Astrocyte (in vitro differentiated cells and primary cell): ENCODE measurements at regions not wholly inside any gene's neighbourhood (a gene's known extent, or its start where the extent isn't known, plus 50 kb on each side); places are given as distances from the start of the nearest gene placed in this dataset.

Experiments used
- DNase-seq: peaks from one replicate; pipeline ENCODE4 v3.0.0-alpha.2; 2010; ENCODE audit warnings: low read depth
- FAIRE-seq: peaks from 2 replicates; lab custom pipeline; 2011; peaks lifted over from hg19 to GRCh38; lab: Jason Lieb, UNC
- H2AFZ ChIP-seq: 2 replicates; pipeline ENCODE4 v1.6.0; 2012; ENCODE audit warnings: low read depth, low read length, inconsistent platforms
- H3K27ac ChIP-seq: 2 replicates; pipeline ENCODE4 v1.5.1; 2011; ENCODE audit warnings: low read depth, low read length, inconsistent platforms
- H3K27me3 ChIP-seq: 2 replicates; pipeline ENCODE4 v1.6.0; 2011; ENCODE audit warnings: low read length, inconsistent platforms; ENCODE audit not compliant: insufficient read depth
- H3K36me3 ChIP-seq: 2 replicates; pipeline ENCODE4 v1.5.1; 2011; ENCODE audit warnings: low read length, inconsistent platforms; ENCODE audit not compliant: insufficient read depth
- H3K4me1 ChIP-seq: 2 replicates; pipeline ENCODE4 v1.5.1; 2011; ENCODE audit warnings: low read length, inconsistent platforms; ENCODE audit not compliant: insufficient read depth
- H3K4me2 ChIP-seq: 2 replicates; pipeline ENCODE4 v1.6.0; 2012; ENCODE audit warnings: low read length, inconsistent platforms
- H3K4me3 ChIP-seq: 2 replicates; pipeline ENCODE4 v1.5.1; 2011; ENCODE audit warnings: low read depth, mild to moderate bottlenecking, low read length, inconsistent platforms; ENCODE audit not compliant: insufficient read depth
- H3K79me2 ChIP-seq: 2 replicates; pipeline ENCODE4 v1.6.0; 2012; ENCODE audit warnings: mild to moderate bottlenecking, low read length, inconsistent platforms; ENCODE audit not compliant: insufficient read depth
- H3K9ac ChIP-seq: 2 replicates; pipeline ENCODE4 v1.6.0; 2012; ENCODE audit warnings: mild to moderate bottlenecking, low read length, inconsistent platforms
- H3K9me3 ChIP-seq: 2 replicates; pipeline ENCODE4 v1.5.1; 2012; ENCODE audit warnings: low read depth, mild to moderate bottlenecking, low read length, inconsistent platforms; ENCODE audit not compliant: insufficient read depth
- H4K20me1 ChIP-seq: 2 replicates; pipeline ENCODE4 v1.6.0; 2012; ENCODE audit warnings: low read length, inconsistent platforms; ENCODE audit not compliant: insufficient read depth
- H3K27ac Mint-ChIP-seq: one replicate; pipeline ENCODE4 v1.8.0; 2021; ENCODE audit warnings: mild to moderate bottlenecking, mixed read lengths; ENCODE audit not compliant: unreplicated experiment
- H3K27me3 Mint-ChIP-seq: one replicate; pipeline ENCODE4 v1.8.0; 2021; ENCODE audit warnings: low read depth, mixed read lengths; ENCODE audit not compliant: unreplicated experiment
- H3K36me3 Mint-ChIP-seq: one replicate; pipeline ENCODE4 v1.8.0; 2021; ENCODE audit warnings: low read depth, mixed read lengths; ENCODE audit not compliant: unreplicated experiment
- H3K4me1 Mint-ChIP-seq: one replicate; pipeline ENCODE4 v1.8.0; 2021; ENCODE audit warnings: low read depth, mixed read lengths; ENCODE audit not compliant: unreplicated experiment
- H3K4me3 Mint-ChIP-seq: one replicate; pipeline ENCODE4 v1.8.0; 2021; ENCODE audit warnings: mild to moderate bottlenecking, moderate library complexity, mixed read lengths; ENCODE audit not compliant: unreplicated experiment
- H3K9me3 Mint-ChIP-seq: one replicate; pipeline ENCODE4 v1.8.0; 2021; ENCODE audit warnings: mild to moderate bottlenecking, mixed read lengths; ENCODE audit not compliant: unreplicated experiment
- CTCF ChIP-seq: IDR thresholded peaks from 2 replicates; pipeline ENCODE4 v1.5.1; 2011; ENCODE audit warnings: low read depth, mild to moderate bottlenecking, inconsistent platforms, low read length, moderate library complexity; ENCODE audit not compliant: insufficient read depth
- EZH2 ChIP-seq: IDR thresholded peaks from 2 replicates; pipeline ENCODE4 v1.6.1; 2012; ENCODE audit warnings: mild to moderate bottlenecking, low read length, inconsistent platforms; ENCODE audit not compliant: insufficient read depth

- Histone ChIP-seq H3K4me2 (no peak overlapping the region), H2AFZ (no peak overlapping the region), H3K27ac (no peak overlapping the region), H3K27me3 (no peaks in the 10 kb centered on the region), H3K9ac (no peak overlapping the region), H3K79me2 (no peaks in the 10 kb centered on the region), H3K4me3 (no peak overlapping the region), H3K4me1 (peaks cover 6% of the 10 kb centered on the region), H3K9me3 (no peaks in the 10 kb centered on the region), H4K20me1 (no peaks in the 10 kb centered on the region), H3K36me3 (no peaks in the 10 kb centered on the region)
- FAIRE-seq: no peak
- H3K27ac Mint-ChIP-seq: no peak overlapping the region
- H3K4me1 Mint-ChIP-seq: peaks cover 2% of the 10 kb centered on the region
- H3K27me3 Mint-ChIP-seq: no peaks in the 10 kb centered on the region
- no peak for TF ChIP-seq CTCF
- no peak overlapping the region for H3K4me3 Mint-ChIP-seq
- no peaks in the 10 kb centered on the region for H3K36me3 Mint-ChIP-seq
- DNase-seq: no peak
- H3K9me3 Mint-ChIP-seq: no peaks in the 10 kb centered on the region
These were observed 166.0 kb downstream of the IPMK start for GRCh38 chr10:58101682-58102081.

- H3K9me3 ChIP-seq: no peaks in the 10 kb centered on the region
- no peaks in the 10 kb centered on the region for H3K27me3 Mint-ChIP-seq
- no peaks in the 10 kb centered on the region for H3K36me3 Mint-ChIP-seq
- no peaks in the 10 kb centered on the region for H3K9me3 Mint-ChIP-seq
- H3K27me3 ChIP-seq: no peaks in the 10 kb centered on the region
- no peaks in the 10 kb centered on the region for H3K36me3 ChIP-seq
- DNase-seq (no peak), FAIRE-seq (no peak)
- no peak overlapping the region for H2AFZ ChIP-seq
- H3K27ac ChIP-seq: no peak overlapping the region
- TF ChIP-seq CTCF (no peak), EZH2 (no peak)
- no peak overlapping the region for H3K4me2 ChIP-seq
- H3K4me1 ChIP-seq: no peaks in the 10 kb centered on the region
- H3K27ac Mint-ChIP-seq: no peak overlapping the region
- H3K4me1 Mint-ChIP-seq: no peaks in the 10 kb centered on the region
- H3K4me3 Mint-ChIP-seq: no peak overlapping the region
- no peaks in the 10 kb centered on the region for H4K20me1 ChIP-seq
- no peaks in the 10 kb centered on the region for H3K79me2 ChIP-seq
- no peak overlapping the region for H3K9ac ChIP-seq
- H3K4me3 ChIP-seq: no peak overlapping the region
These were observed 172.5 kb downstream of the IPMK start for GRCh38 chr10:58094985-58095718.

- no peak for TF ChIP-seq CTCF
- TF ChIP-seq EZH2: no peak
- no peak overlapping the region for H3K27ac Mint-ChIP-seq
- H3K4me1 Mint-ChIP-seq: no peaks in the 10 kb centered on the region
- no peak overlapping the region for H3K9ac ChIP-seq
- H3K4me3 Mint-ChIP-seq: no peak overlapping the region
- DNase-seq (no peak), FAIRE-seq (no peak)
- no peaks in the 10 kb centered on the region for H3K9me3 Mint-ChIP-seq
- no peaks in the 10 kb centered on the region for H3K79me2 ChIP-seq
- H3K36me3 Mint-ChIP-seq: no peaks in the 10 kb centered on the region
- H3K4me1 ChIP-seq: no peaks in the 10 kb centered on the region
- no peak overlapping the region for H3K4me2 ChIP-seq
- no peaks in the 10 kb centered on the region for H3K9me3 ChIP-seq
- H3K27me3 Mint-ChIP-seq: no peaks in the 10 kb centered on the region
- no peak overlapping the region for H2AFZ ChIP-seq
- no peak overlapping the region for H3K4me3 ChIP-seq
- H3K27me3 ChIP-seq: no peaks in the 10 kb centered on the region
- H3K27ac ChIP-seq: no peak overlapping the region
- no peaks in the 10 kb centered on the region for H4K20me1 ChIP-seq
- H3K36me3 ChIP-seq: no peaks in the 10 kb centered on the region
These were observed 175.8 kb downstream of the IPMK start for GRCh38 chr10:58091886-58092285.
